GM13976 (cell line): ENCODE measurements at regions not wholly inside any gene's neighbourhood (a gene's known extent, or its start where the extent isn't known, plus 50 kb on each side); places are given as distances from the start of the nearest gene placed in this dataset.

Experiments
- DNase-seq: peaks from one replicate; pipeline ENCODE4 v3.0.0; 2012; ENCODE audit warnings: low spot score
- in situ Hi-C: fragments of 300-500 bp; cut with MboI; formaldehyde crosslinking; loops from one replicate; pipeline ENCODE4 v1.12.0; 2022; ENCODE audit warnings: low sequenced_read_pairs, mixed read lengths, inconsistent platforms; ENCODE audit not compliant: unreplicated experiment
- TF ChIP-seq, protein P1 (sequence below): IDR thresholded peaks from 2 replicates; pipeline ENCODE4 v1.5.1; 2012; ENCODE audit warnings: borderline replicate concordance, mild to moderate bottlenecking; ENCODE audit not compliant: insufficient read depth; ENCODE audit errors: extremely low read depth, missing control alignments, control extremely low read depth

GRCh38 chr4:162557516-162558106 lies 393.8 kb upstream of the FSTL5 start:
- in situ Hi-C loops: no loop called here
- TF ChIP-seq, protein P1, sequence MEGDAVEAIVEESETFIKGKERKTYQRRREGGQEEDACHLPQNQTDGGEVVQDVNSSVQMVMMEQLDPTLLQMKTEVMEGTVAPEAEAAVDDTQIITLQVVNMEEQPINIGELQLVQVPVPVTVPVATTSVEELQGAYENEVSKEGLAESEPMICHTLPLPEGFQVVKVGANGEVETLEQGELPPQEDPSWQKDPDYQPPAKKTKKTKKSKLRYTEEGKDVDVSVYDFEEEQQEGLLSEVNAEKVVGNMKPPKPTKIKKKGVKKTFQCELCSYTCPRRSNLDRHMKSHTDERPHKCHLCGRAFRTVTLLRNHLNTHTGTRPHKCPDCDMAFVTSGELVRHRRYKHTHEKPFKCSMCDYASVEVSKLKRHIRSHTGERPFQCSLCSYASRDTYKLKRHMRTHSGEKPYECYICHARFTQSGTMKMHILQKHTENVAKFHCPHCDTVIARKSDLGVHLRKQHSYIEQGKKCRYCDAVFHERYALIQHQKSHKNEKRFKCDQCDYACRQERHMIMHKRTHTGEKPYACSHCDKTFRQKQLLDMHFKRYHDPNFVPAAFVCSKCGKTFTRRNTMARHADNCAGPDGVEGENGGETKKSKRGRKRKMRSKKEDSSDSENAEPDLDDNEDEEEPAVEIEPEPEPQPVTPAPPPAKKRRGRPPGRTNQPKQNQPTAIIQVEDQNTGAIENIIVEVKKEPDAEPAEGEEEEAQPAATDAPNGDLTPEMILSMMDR: no peak
- DNase-seq: no peak

DNA sequence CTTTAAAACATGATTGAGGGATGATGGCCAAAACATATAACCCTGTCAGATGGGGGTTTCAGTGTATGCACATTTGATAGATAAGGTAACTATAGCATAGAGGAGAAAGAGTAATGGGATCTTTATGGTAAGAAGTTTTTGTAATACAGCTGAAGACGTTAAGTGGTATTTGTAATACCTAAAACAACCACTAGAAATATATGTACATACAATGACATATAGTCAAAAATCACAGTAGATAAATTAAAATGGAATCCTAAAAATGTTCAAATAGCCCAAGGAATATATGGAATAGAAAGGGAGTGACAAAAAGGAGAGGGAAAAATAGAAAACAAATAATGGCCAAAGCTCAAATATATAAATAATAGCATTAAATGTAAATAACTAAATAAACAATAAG lies 371.3 kb upstream of the FSTL5 start:
- TF ChIP-seq, protein P1: no peak
- in situ Hi-C loops: no loop called here
- no peak for DNase-seq

DNA sequence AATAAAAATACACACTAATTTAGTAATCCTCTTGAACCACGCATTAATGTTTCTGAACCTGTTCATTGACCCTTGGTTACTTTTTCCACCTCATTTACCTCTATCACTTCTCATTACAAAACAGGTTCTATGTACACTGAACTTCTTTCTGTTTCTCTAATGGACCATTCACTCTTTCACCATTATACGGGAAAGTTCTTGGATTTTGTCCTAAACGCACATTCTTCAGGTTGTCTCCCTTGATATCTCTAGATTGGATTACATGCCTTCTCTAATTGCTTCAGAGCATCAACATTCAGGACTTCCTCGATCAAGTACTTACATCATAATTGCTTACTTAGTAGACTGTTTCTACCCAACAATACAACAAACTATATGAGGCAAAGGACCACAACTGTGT lies 359.4 kb upstream of the FSTL5 start:
- in situ Hi-C loops: loop anchor here (25.0 kb wide), 1 partner anchor 1014 kb away; no protein-coding TSS in a partner anchor
- TF ChIP-seq, protein P1: no peak
- no peak for DNase-seq

- DNase-seq: no peak
- in situ Hi-C loops: loop anchor here (25.0 kb wide), 1 partner anchor 1015 kb away; no protein-coding TSS in a partner anchor
- TF ChIP-seq, protein P1: no peak
These were observed 358.9 kb upstream of the FSTL5 start for GRCh38 chr4:162522724-162523123.

DNA sequence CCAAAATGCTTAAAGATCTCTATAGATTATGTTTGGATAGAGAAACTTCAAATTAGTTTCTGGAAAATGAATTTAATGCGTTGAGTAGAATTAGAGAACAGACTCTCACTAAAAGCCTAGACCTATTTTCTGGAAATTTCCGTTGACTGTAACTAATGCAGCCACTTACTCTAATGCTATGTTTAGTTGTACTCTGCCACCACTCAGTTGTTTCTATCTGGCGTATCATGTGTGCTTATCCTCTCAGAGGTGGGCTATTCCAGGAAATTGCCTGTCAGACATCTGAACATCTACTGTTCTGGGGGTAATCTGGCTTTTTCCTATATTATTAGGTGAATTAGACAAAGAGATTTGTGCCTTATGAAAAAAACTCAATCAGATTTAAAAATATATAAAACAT lies 347.1 kb upstream of the FSTL5 start:
- in situ Hi-C loops: loop anchor here (25.0 kb wide), 1 partner anchor 1026 kb away; no protein-coding TSS in a partner anchor
- no peak for DNase-seq
- TF ChIP-seq, protein P1: no peak

DNA sequence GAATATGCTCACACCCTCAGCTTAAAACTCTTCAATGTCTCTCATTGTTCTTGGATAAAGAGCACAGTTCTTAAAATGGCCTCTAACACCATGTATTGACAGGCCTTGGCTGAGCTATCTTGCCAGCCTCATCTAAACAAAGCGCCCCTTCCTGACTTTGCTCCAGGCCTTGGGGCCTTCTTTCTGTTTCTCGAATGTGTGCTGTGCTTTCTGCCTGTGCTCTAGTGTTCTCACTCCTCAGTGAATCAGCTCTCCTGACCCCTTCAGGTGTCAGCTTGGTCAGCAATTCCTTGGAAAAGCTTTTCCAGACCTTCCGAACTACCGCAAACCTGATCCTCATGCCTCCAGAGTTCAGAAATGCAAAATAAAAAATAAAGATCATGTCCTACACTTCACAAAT lies 346.3 kb upstream of the FSTL5 start:
- no peak for DNase-seq
- TF ChIP-seq, protein P1: no peak
- in situ Hi-C loops: loop anchor here (25.0 kb wide), 1 partner anchor 1027 kb away; no protein-coding TSS in a partner anchor
